ENCODE measurements at regions not wholly inside any gene's neighbourhood (a gene's known extent, or its start where the extent isn't known, plus 50 kb on each side); places are given as distances from the start of the nearest gene placed in this dataset.
"Not testable (repeated sequence)": the region's sequence is repeated elsewhere in the genome, so short reads cannot be mapped to it uniquely, and the experiment has no call there.

- intact Hi-C loops (cut with micrococcal nuclease): no loop called here
- Mint-ChIP-seq H3K36me3 (ENCODE audit: low read depth) (no peaks in the 10 kb centered on the region), H3K4me3 (no peak overlapping the region), H3K27ac (no peak overlapping the region), H3K4me1 (ENCODE audit: low read depth) (no peaks in the 10 kb centered on the region), H3K27me3 (ENCODE audit: low read depth) (no peaks in the 10 kb centered on the region), H3K9me3 (peaks cover 2% of the 10 kb centered on the region)
- DNase-seq: no peak
- CTCF ChIA-PET: no interaction called here
These were observed 111.2 kb upstream of the SETMAR start for GRCh38 chr3:4191971-4192370.

- Mint-ChIP-seq H3K4me1 (ENCODE audit: low read depth) (no peaks in the 10 kb centered on the region), H3K27ac (no peak overlapping the region), H3K27me3 (ENCODE audit: low read depth) (no peaks in the 10 kb centered on the region), H3K4me3 (no peak overlapping the region), H3K36me3 (ENCODE audit: low read depth) (no peaks in the 10 kb centered on the region), H3K9me3 (peaks cover 2% of the 10 kb centered on the region)
- intact Hi-C loops (cut with micrococcal nuclease): no loop called here
- DNase-seq: no peak
- CTCF ChIA-PET: no interaction called here
These were observed 108.2 kb upstream of the SETMAR start for GRCh38 chr3:4195006-4195405.

GRCh38 chr3:4196506-4197147 lies 106.5 kb upstream of the SETMAR start:
- CTCF ChIA-PET: no interaction called here
- intact Hi-C loops (cut with micrococcal nuclease): no loop called here
- DNase-seq: no peak
- Mint-ChIP-seq H3K36me3 (ENCODE audit: low read depth) (no peaks in the 10 kb centered on the region), H3K4me1 (ENCODE audit: low read depth) (no peaks in the 10 kb centered on the region), H3K4me3 (no peak overlapping the region), H3K27me3 (ENCODE audit: low read depth) (no peaks in the 10 kb centered on the region), H3K27ac (no peak overlapping the region), H3K9me3 (peaks cover 2% of the 10 kb centered on the region)

GRCh38 chr3:4197670-4198069 lies 105.5 kb upstream of the SETMAR start:
- peaks cover 3% of the 10 kb centered on the region for H3K9me3 Mint-ChIP-seq
- intact Hi-C loops (cut with micrococcal nuclease): no loop called here
- CTCF ChIA-PET: no interaction called here
- no peaks in the 10 kb centered on the region for H3K4me1 Mint-ChIP-seq (ENCODE audit: low read depth)
- no peak overlapping the region for H3K4me3 Mint-ChIP-seq
- DNase-seq: no peak
- H3K27ac Mint-ChIP-seq: no peak overlapping the region
- H3K36me3 Mint-ChIP-seq (ENCODE audit: low read depth): no peaks in the 10 kb centered on the region
- H3K27me3 Mint-ChIP-seq (ENCODE audit: low read depth): no peaks in the 10 kb centered on the region

GRCh38 chr3:4198491-4198890 lies 104.7 kb upstream of the SETMAR start:
- no peaks in the 10 kb centered on the region for H3K27me3 Mint-ChIP-seq (ENCODE audit: low read depth)
- H3K4me3 Mint-ChIP-seq: no peak overlapping the region
- H3K9me3 Mint-ChIP-seq: peaks cover 5% of the 10 kb centered on the region
- H3K36me3 Mint-ChIP-seq (ENCODE audit: low read depth): no peaks in the 10 kb centered on the region
- no peak for DNase-seq
- no peaks in the 10 kb centered on the region for H3K4me1 Mint-ChIP-seq (ENCODE audit: low read depth)
- intact Hi-C loops (cut with micrococcal nuclease): no loop called here
- H3K27ac Mint-ChIP-seq: no peak overlapping the region
- CTCF ChIA-PET: no interaction called here

- CTCF ChIA-PET; H3K27me3 Mint-ChIP-seq (ENCODE audit: low read depth); H3K4me3 Mint-ChIP-seq; H3K36me3 Mint-ChIP-seq (ENCODE audit: low read depth); DNase-seq; H3K4me1 Mint-ChIP-seq (ENCODE audit: low read depth); H3K27ac Mint-ChIP-seq; intact Hi-C loops (cut with micrococcal nuclease); H3K9me3 Mint-ChIP-seq: not testable (repeated sequence)
These were observed 98.4 kb upstream of the SETMAR start for GRCh38 chr3:4204776-4205175.

GRCh38 chr3:4207672-4208071 lies 95.5 kb upstream of the SETMAR start:
- DNase-seq: no peak
- intact Hi-C loops (cut with micrococcal nuclease): no loop called here
- CTCF ChIA-PET: no interaction called here
- no peaks in the 10 kb centered on the region for H3K27me3 Mint-ChIP-seq (ENCODE audit: low read depth)
- H3K4me1 Mint-ChIP-seq (ENCODE audit: low read depth): no peaks in the 10 kb centered on the region
- H3K36me3 Mint-ChIP-seq (ENCODE audit: low read depth): no peaks in the 10 kb centered on the region
- no peak overlapping the region for H3K27ac Mint-ChIP-seq
- H3K4me3 Mint-ChIP-seq: no peak overlapping the region
- H3K9me3 Mint-ChIP-seq: peaks cover 11% of the 10 kb centered on the region

GRCh38 chr3:4208556-4208955 lies 94.6 kb upstream of the SETMAR start:
- no peaks in the 10 kb centered on the region for H3K36me3 Mint-ChIP-seq (ENCODE audit: low read depth)
- H3K27me3 Mint-ChIP-seq (ENCODE audit: low read depth): no peaks in the 10 kb centered on the region
- intact Hi-C loops (cut with micrococcal nuclease): no loop called here
- peaks cover 16% of the 10 kb centered on the region for H3K9me3 Mint-ChIP-seq
- no peak overlapping the region for H3K4me3 Mint-ChIP-seq
- H3K4me1 Mint-ChIP-seq (ENCODE audit: low read depth): no peaks in the 10 kb centered on the region
- no peak overlapping the region for H3K27ac Mint-ChIP-seq
- CTCF ChIA-PET: no interaction called here
- no peak for DNase-seq

- Mint-ChIP-seq H3K4me3 (no peak overlapping the region), H3K4me1 (ENCODE audit: low read depth) (no peaks in the 10 kb centered on the region), H3K36me3 (ENCODE audit: low read depth) (no peaks in the 10 kb centered on the region), H3K27me3 (ENCODE audit: low read depth) (no peaks in the 10 kb centered on the region), H3K27ac (no peak overlapping the region), H3K9me3 (peaks cover 33% of the 10 kb centered on the region)
- no peak for DNase-seq
- intact Hi-C loops (cut with micrococcal nuclease): no loop called here
- CTCF ChIA-PET: no interaction called here
These were observed 91.6 kb upstream of the SETMAR start for GRCh38 chr3:4211610-4212009.

- CTCF ChIA-PET, DNase-seq: not testable (repeated sequence)
- peaks cover 34% of the 10 kb centered on the region for H3K9me3 Mint-ChIP-seq
These were observed 89.7 kb upstream of the SETMAR start for GRCh38 chr3:4213420-4213819.

GRCh38 chr3:4216974-4217373 lies 86.2 kb upstream of the SETMAR start:
- H3K27me3 Mint-ChIP-seq (ENCODE audit: low read depth); H3K4me3 Mint-ChIP-seq; H3K27ac Mint-ChIP-seq; CTCF ChIA-PET; intact Hi-C loops (cut with micrococcal nuclease); DNase-seq; H3K36me3 Mint-ChIP-seq (ENCODE audit: low read depth); H3K4me1 Mint-ChIP-seq (ENCODE audit: low read depth): not testable (repeated sequence)
- H3K9me3 Mint-ChIP-seq: peaks cover 34% of the 10 kb centered on the region

More at GRCh38 chr3:4213420-4213819, 89.7 kb upstream of the SETMAR start:
- H3K36me3 Mint-ChIP-seq (ENCODE audit: low read depth); H3K4me3 Mint-ChIP-seq; H3K4me1 Mint-ChIP-seq (ENCODE audit: low read depth); intact Hi-C loops (cut with micrococcal nuclease); H3K27ac Mint-ChIP-seq; H3K27me3 Mint-ChIP-seq (ENCODE audit: low read depth): not testable (repeated sequence)

GRCh38 chr3:4218456-4219226 lies 84.5 kb upstream of the SETMAR start:
- peaks cover 21% of the 10 kb centered on the region for H3K9me3 Mint-ChIP-seq
- intact Hi-C loops (cut with micrococcal nuclease): no loop called here
- H3K27me3 Mint-ChIP-seq (ENCODE audit: low read depth): no peaks in the 10 kb centered on the region

GRCh38 chr3:4219227-4219568 lies 84.0 kb upstream of the SETMAR start:
- Mint-ChIP-seq H3K9me3 (peaks cover 16% of the 10 kb centered on the region), H3K4me3 (no peak overlapping the region), H3K36me3 (ENCODE audit: low read depth) (no peaks in the 10 kb centered on the region), H3K27ac (no peak overlapping the region), H3K4me1 (ENCODE audit: low read depth) (no peaks in the 10 kb centered on the region), H3K27me3 (ENCODE audit: low read depth) (no peaks in the 10 kb centered on the region)
- CTCF ChIA-PET: no interaction called here
- intact Hi-C loops (cut with micrococcal nuclease): no loop called here
- no peak for DNase-seq

More at GRCh38 chr3:4218456-4219226, 84.5 kb upstream of the SETMAR start:
- Mint-ChIP-seq H3K4me1 (ENCODE audit: low read depth) (no peaks in the 10 kb centered on the region), H3K27ac (no peak overlapping the region), H3K4me3 (no peak overlapping the region), H3K36me3 (ENCODE audit: low read depth) (no peaks in the 10 kb centered on the region)
- no peak for DNase-seq
- CTCF ChIA-PET: no interaction called here

All from activated naive CD4-positive, alpha-beta T cell treated with anti-CD3 and anti-CD28 coated beads for 36 hours (primary cell).